IMR-90 (cell line): ENCODE measurements at regions not wholly inside any gene's neighbourhood (a gene's known extent, or its start where the extent isn't known, plus 50 kb on each side); places are given as distances from the start of the nearest gene placed in this dataset.

Source experiments
- ATAC-seq: fragments of 200-7000 bp; cut with Tn5 transposase; 2 replicates; pipeline ENCODE4 v1.9.1; 2020; ENCODE audit warnings: low read depth, mild to moderate bottlenecking, moderate library complexity
- BruUV-seq: library from RNA; stranded (reverse); fragments of 400-500 nt; replicated peaks from 2 replicates; lab custom pipeline; 2021; lab: Mats Ljungman, UMichigan
- CTCF ChIA-PET: fragments of 300-600 bp; formaldehyde crosslinking; extraction: SDS; loops from one replicate; lab custom pipeline; 2021; ENCODE audit warnings: antibody characterized with exemption; lab: Yijun Ruan, JAX
- POLR2A ChIA-PET: fragments of 300-600 bp; sonication (Branson Sonifier 250); formaldehyde crosslinking; loops from one replicate; lab custom pipeline; 2022; ENCODE audit warnings: antibody characterized with exemption; ENCODE audit not compliant: unreplicated experiment; lab: Charles Lee
- DNase-seq: peaks from one replicate; pipeline ENCODE4 v3.0.0; 2013
- H2AFZ ChIP-seq: replicated peaks from 2 replicates; pipeline ENCODE3; 2013; ENCODE audit warnings: low read length, mild to moderate bottlenecking; ENCODE audit not compliant: poor library complexity
- H2AK5ac ChIP-seq: 2 replicates; pipeline ENCODE4 v1.6.1; 2013; ENCODE audit warnings: low read depth, low read length, inconsistent platforms
- H2AK9ac ChIP-seq: replicated peaks from 2 replicates; pipeline ENCODE3; 2013; ENCODE audit warnings: mild to moderate bottlenecking, low read depth, low read length, moderate library complexity; ENCODE audit not compliant: poor library complexity
- H2BK120ac ChIP-seq: 2 replicates; pipeline ENCODE4 v1.6.1; 2013; ENCODE audit warnings: low read depth, low read length, inconsistent platforms
- H2BK15ac ChIP-seq: 3 replicates; pipeline ENCODE4 v1.6.1; 2013; ENCODE audit warnings: low read depth, low read length, inconsistent platforms
- H2BK20ac ChIP-seq: 2 replicates; pipeline ENCODE4 v1.6.1; 2013; ENCODE audit warnings: low read depth, mild to moderate bottlenecking, inconsistent platforms, low read length, moderate library complexity
- H2BK5ac ChIP-seq: 2 replicates; pipeline ENCODE4 v1.6.1; 2013; ENCODE audit warnings: mild to moderate bottlenecking, low read depth, low read length, inconsistent platforms; ENCODE audit not compliant: poor library complexity, severe bottlenecking
- H3K14ac ChIP-seq: replicated peaks from 2 replicates; pipeline ENCODE4 v1.6.1; 2013; ENCODE audit warnings: low read depth, low read length, inconsistent platforms
- H3K18ac ChIP-seq: 2 replicates; pipeline ENCODE4 v1.6.1; 2013; ENCODE audit warnings: low read depth, low read length, control low read depth
- H3K23ac ChIP-seq: 2 replicates; pipeline ENCODE4 v1.6.1; 2013; ENCODE audit warnings: low read depth, low read length, inconsistent platforms
- H3K27ac ChIP-seq: 2 replicates; pipeline ENCODE4 v1.5.1; 2013; ENCODE audit warnings: mild to moderate bottlenecking, control low read depth, low read length; ENCODE audit not compliant: insufficient read depth
- H3K27me3 ChIP-seq: 2 replicates; pipeline ENCODE4 v1.6.1; 2013; ENCODE audit warnings: low read length; ENCODE audit not compliant: control insufficient read depth, insufficient read depth
- H3K36me3 ChIP-seq: 2 replicates; pipeline ENCODE4 v1.6.1; 2013; ENCODE audit warnings: low read length, mixed read lengths; ENCODE audit not compliant: control insufficient read depth, insufficient read depth
- H3K4ac ChIP-seq: 2 replicates; pipeline ENCODE4 v1.6.1; 2013; ENCODE audit warnings: low read depth, low read length, inconsistent platforms
- H3K4me1 ChIP-seq: 2 replicates; pipeline ENCODE4 v1.6.1; 2013; ENCODE audit warnings: low read length, mixed read lengths; ENCODE audit not compliant: control insufficient read depth, insufficient read depth
- H3K4me2 ChIP-seq: 2 replicates; pipeline ENCODE4 v1.6.1; 2013; ENCODE audit warnings: low read depth, mild to moderate bottlenecking, control low read depth, low read length, moderate library complexity
- H3K4me3 ChIP-seq: 2 replicates; pipeline ENCODE4 v1.5.1; 2013; ENCODE audit warnings: low read depth, mild to moderate bottlenecking, control low read depth, low read length, moderate library complexity; ENCODE audit not compliant: insufficient read depth
- H3K56ac ChIP-seq: 2 replicates; pipeline ENCODE4 v1.6.1; 2013; ENCODE audit warnings: low read length, inconsistent platforms; ENCODE audit not compliant: insufficient read depth; ENCODE audit errors: extremely low read depth
- H3K79me1 ChIP-seq, 2 experiments: 2 replicates each; pipeline ENCODE4 v1.6.1; 2013; ENCODE audit warnings: low read length in 2 of 2, inconsistent platforms in 1 of 2, low read depth in 1 of 2
- H3K9ac ChIP-seq: 2 replicates; pipeline ENCODE4 v1.6.1; 2013; ENCODE audit warnings: low read depth, low read length, control low read depth
- H3K9me1 ChIP-seq: 2 replicates; pipeline ENCODE4 v1.6.1; 2013; ENCODE audit warnings: low read length, inconsistent platforms; ENCODE audit not compliant: insufficient read depth
- H3K9me3 ChIP-seq: 2 replicates; pipeline ENCODE4 v1.6.1; 2013; ENCODE audit warnings: low read length; ENCODE audit not compliant: control insufficient read depth, insufficient read depth
- H4K20me1 ChIP-seq: 2 replicates; pipeline ENCODE4 v1.6.1; 2013; ENCODE audit warnings: low read length, inconsistent platforms; ENCODE audit not compliant: insufficient read depth
- H4K5ac ChIP-seq: 2 replicates; pipeline ENCODE4 v1.6.1; 2013; ENCODE audit warnings: mild to moderate bottlenecking, low read depth, low read length, control low read depth
- H4K8ac ChIP-seq, 2 experiments: 2 replicates each; pipeline ENCODE4 v1.6.1; 2013; ENCODE audit warnings: low read depth in 2 of 2, low read length in 2 of 2, control low read depth in 1 of 2, inconsistent platforms in 1 of 2
- H4K91ac ChIP-seq: 2 replicates; pipeline ENCODE4 v1.6.1; 2013; ENCODE audit warnings: low read depth, low read length, inconsistent platforms; ENCODE audit not compliant: insufficient read depth
- BHLHE40 ChIP-seq: fragments of 150-350 bp; IDR thresholded peaks from 2 replicates; pipeline ENCODE4 v1.6.1; 2016; ENCODE audit warnings: mild to moderate bottlenecking, low read depth, low read length
- CEBPB ChIP-seq: IDR thresholded peaks from 2 replicates; pipeline ENCODE4 v1.6.1; 2012; ENCODE audit warnings: low read depth, low read length, improper control_type of control experiment
- CHD1 ChIP-seq: IDR thresholded peaks from 2 replicates; pipeline ENCODE4 v1.6.1; 2012; ENCODE audit warnings: low read depth, low read length, improper control_type of control experiment
- CTCF ChIP-seq: conservative IDR thresholded peaks from 2 replicates; pipeline ENCODE4 v1.5.1; 2012; ENCODE audit warnings: mild to moderate bottlenecking, low read depth, low read length, improper control_type of control experiment
- ELK1 ChIP-seq: fragments of 150-350 bp; IDR thresholded peaks from 2 replicates; pipeline ENCODE4 v1.6.1; 2016; ENCODE audit warnings: low read depth, mild to moderate bottlenecking, low read length, moderate library complexity, borderline replicate concordance
- MAFK ChIP-seq: IDR thresholded peaks from 2 replicates; pipeline ENCODE4 v1.6.1; 2012; ENCODE audit warnings: low read depth, low read length, improper control_type of control experiment
- MXI1 ChIP-seq: IDR thresholded peaks from 2 replicates; pipeline ENCODE4 v1.6.1; 2012; ENCODE audit warnings: low read depth, mild to moderate bottlenecking, low read length, moderate library complexity, borderline replicate concordance
- RAD21 ChIP-seq: IDR thresholded peaks from 2 replicates; pipeline ENCODE4 v1.6.1; 2012; ENCODE audit warnings: low read length, improper control_type of control experiment
- RCOR1 ChIP-seq: IDR thresholded peaks from 2 replicates; pipeline ENCODE4 v1.6.1; 2012; ENCODE audit warnings: mild to moderate bottlenecking, low read length, improper control_type of control experiment; ENCODE audit not compliant: insufficient replicate concordance
- RFX5 ChIP-seq: IDR thresholded peaks from 2 replicates; pipeline ENCODE4 v1.8.0; 2012; ENCODE audit warnings: low read depth, mild to moderate bottlenecking, low read length, moderate library complexity
- USF2 ChIP-seq: fragments of 150-350 bp; IDR thresholded peaks from 2 replicates; pipeline ENCODE4 v1.6.1; 2017; ENCODE audit warnings: mild to moderate bottlenecking, antibody characterized with exemption, low read length, low read depth
- WGBS, 2 experiments: methylation state at CpG; one replicate each; pipeline versions ENCODE4 v1.1.5 to v1.1.7; 2013; ENCODE audit warnings: missing lambda C conversion rate in 2 of 2; ENCODE audit not compliant: insufficient read length in 1 of 2; ENCODE audit errors: extremely low coverage in 2 of 2; 5-methylcytosine and 5-hydroxymethylcytosine counted together
- dilution Hi-C: fragments of 300-500 bp; cut with HindIII; formaldehyde crosslinking; loops from one replicate; pipeline ENCODE4 v1.14.3; 2018; ENCODE audit warnings: low sequenced_read_pairs; ENCODE audit not compliant: unreplicated experiment
- in situ Hi-C: fragments of 300-500 bp; cut with MboI; formaldehyde crosslinking; loops from 3 replicates; pipeline ENCODE4 v1.14.3; 2019; ENCODE audit warnings: low sequenced_read_pairs, inconsistent platforms, mixed read lengths
- intact Hi-C: fragments of 100-400 bp; cut with micrococcal nuclease; formaldehyde crosslinking; loops from 2 replicates; pipeline ENCODE4 v1.10.0; 2022

- no peak overlapping the region for H4K91ac ChIP-seq
- no CpG with 5 or more reads among the region's 3 CpGs for WGBS, 2 experiments
Measured at GRCh38 chr4:53844133-53844532, 220.3 kb downstream of the CHIC2 start.

More at GRCh38 chr4:53844133-53844532, 220.3 kb downstream of the CHIC2 start:
- Histone ChIP-seq H2BK5ac (no peak overlapping the region), H2BK15ac (peak overlapping the region; percentile 6; the same call in 1 of the 3 replicates), H3K9me1 (no peaks in the 10 kb centered on the region), H3K79me1 (no peaks in the 10 kb centered on the region), H4K8ac (no peak overlapping the region), H3K4ac (no peak overlapping the region), H3K9me3 (no peaks in the 10 kb centered on the region), H3K4me1 (peaks cover 7% of the 10 kb centered on the region), H3K27ac (no peak overlapping the region), H3K4me2 (no peak overlapping the region), H2AFZ (no peak overlapping the region), H4K5ac (peak overlapping the region; percentile 48; the same call in 1 of the 2 replicates), H2BK120ac (no peak overlapping the region), H3K14ac (no peak overlapping the region), H3K56ac (no peak overlapping the region), H3K9ac (no peak overlapping the region), H2AK5ac (no peak overlapping the region), H3K36me3 (no peaks in the 10 kb centered on the region), H3K23ac (no peak overlapping the region), H3K27me3 (no peaks in the 10 kb centered on the region), H2BK20ac (no peak overlapping the region), H3K4me3 (no peak overlapping the region), H3K18ac (peak overlapping the region; percentile 75; the same call in 1 of the 2 replicates), H2AK9ac (no peak overlapping the region), H4K20me1 (no peaks in the 10 kb centered on the region)
- CTCF ChIA-PET: no interaction called here
- no peak for TF ChIP-seq CHD1
- no peak for TF ChIP-seq CTCF
- TF ChIP-seq BHLHE40: no peak
- no peak for TF ChIP-seq ELK1
- no peak for TF ChIP-seq CEBPB
- no peak for TF ChIP-seq USF2
- no peak for TF ChIP-seq MAFK
- no peak for TF ChIP-seq RAD21
- no peak for TF ChIP-seq MXI1
- TF ChIP-seq RCOR1: no peak
- no peak for TF ChIP-seq RFX5
- ATAC-seq: no peak
- intact Hi-C loops (no loop called here), in situ Hi-C loops (no loop called here), dilution Hi-C loops (no loop called here)
- POLR2A ChIA-PET: no interaction called here
- BruUV-seq: no TSS peak
- DNase-seq: no peak
